ENCODE measurements at regions not wholly inside any gene's neighbourhood (a gene's known extent, or its start where the extent isn't known, plus 50 kb on each side); places are given as distances from the start of the nearest gene placed in this dataset.

- ChIA-PET POLR2A (no interaction called here), CTCF (no interaction called here)
- H3K27ac Mint-ChIP-seq, result no peak overlapping the region
- H3K9me3 Mint-ChIP-seq, result no peaks in the 10 kb centered on the region
- no peaks in the 10 kb centered on the region for H3K36me3 Mint-ChIP-seq (ENCODE audit: low read depth)
- H3K4me3 Mint-ChIP-seq, result no peak overlapping the region
- TF ChIP-seq CTCF (IDR thresholded peaks at IDR 0.05), result no peak
- H3K27me3 Mint-ChIP-seq, result peaks cover 4% of the 10 kb centered on the region
- DNase-seq, result no peak
- ATAC-seq (ENCODE audit: low read depth), result no peak
- intact Hi-C loops (cut with micrococcal nuclease), result no loop called here
- no peaks in the 10 kb centered on the region for H3K4me1 Mint-ChIP-seq
Observed at GRCh38 chr2:7278984-7279383, 361.8 kb downstream of the RNF144A start.

GRCh38 chr2:7279421-7279949 lies 362.3 kb downstream of the RNF144A start:
- H3K9me3 Mint-ChIP-seq, result no peaks in the 10 kb centered on the region
- peaks cover 4% of the 10 kb centered on the region for H3K27me3 Mint-ChIP-seq
- H3K36me3 Mint-ChIP-seq (ENCODE audit: low read depth), result no peaks in the 10 kb centered on the region
- no peak for DNase-seq
- POLR2A ChIA-PET, result no interaction called here
- intact Hi-C loops (cut with micrococcal nuclease), result no loop called here
- CTCF ChIA-PET, result no interaction called here
- no peak overlapping the region for H3K4me3 Mint-ChIP-seq
- H3K27ac Mint-ChIP-seq, result no peak overlapping the region
- H3K4me1 Mint-ChIP-seq, result no peaks in the 10 kb centered on the region
- no peak for ATAC-seq (ENCODE audit: low read depth)
- no peak for TF ChIP-seq CTCF (IDR thresholded peaks at IDR 0.05)

- H3K27me3 Mint-ChIP-seq, result peaks cover 4% of the 10 kb centered on the region
- DNase-seq (no peak), ATAC-seq (ENCODE audit: low read depth) (no peak)
- TF ChIP-seq CTCF (IDR thresholded peaks at IDR 0.05), result no peak
- no peaks in the 10 kb centered on the region for H3K9me3 Mint-ChIP-seq
- H3K4me1 Mint-ChIP-seq, result no peaks in the 10 kb centered on the region
- ChIA-PET CTCF (no interaction called here), POLR2A (no interaction called here)
- no peak overlapping the region for H3K27ac Mint-ChIP-seq
- no peak overlapping the region for H3K4me3 Mint-ChIP-seq
- intact Hi-C loops (cut with micrococcal nuclease), result no loop called here
- H3K36me3 Mint-ChIP-seq (ENCODE audit: low read depth), result no peaks in the 10 kb centered on the region
Observed at GRCh38 chr2:7280790-7281189, 363.6 kb downstream of the RNF144A start.

- CTCF ChIA-PET, result no interaction called here
Observed at GRCh38 chr2:7281231-7282201, 364.3 kb downstream of the RNF144A start.

More at GRCh38 chr2:7281231-7282201, 364.3 kb downstream of the RNF144A start:
- TF ChIP-seq CTCF (IDR thresholded peaks at IDR 0.05), result no peak
- DNase-seq (no peak), ATAC-seq (ENCODE audit: low read depth) (no peak)
- Mint-ChIP-seq H3K4me1 (no peaks in the 10 kb centered on the region), H3K9me3 (no peaks in the 10 kb centered on the region), H3K36me3 (ENCODE audit: low read depth) (no peaks in the 10 kb centered on the region), H3K27me3 (peaks cover 4% of the 10 kb centered on the region), H3K27ac (no peak overlapping the region), H3K4me3 (no peak overlapping the region)
- intact Hi-C loops (cut with micrococcal nuclease), result no loop called here
- POLR2A ChIA-PET, result no interaction called here

All from activated B cell treated with CpG ODN at 0.5 μM for 24 hours (primary cell).